ENCODE measurements at regions not wholly inside any gene's neighbourhood (a gene's known extent, or its start where the extent isn't known, plus 50 kb on each side); places are given as distances from the start of the nearest gene placed in this dataset.

DNA sequence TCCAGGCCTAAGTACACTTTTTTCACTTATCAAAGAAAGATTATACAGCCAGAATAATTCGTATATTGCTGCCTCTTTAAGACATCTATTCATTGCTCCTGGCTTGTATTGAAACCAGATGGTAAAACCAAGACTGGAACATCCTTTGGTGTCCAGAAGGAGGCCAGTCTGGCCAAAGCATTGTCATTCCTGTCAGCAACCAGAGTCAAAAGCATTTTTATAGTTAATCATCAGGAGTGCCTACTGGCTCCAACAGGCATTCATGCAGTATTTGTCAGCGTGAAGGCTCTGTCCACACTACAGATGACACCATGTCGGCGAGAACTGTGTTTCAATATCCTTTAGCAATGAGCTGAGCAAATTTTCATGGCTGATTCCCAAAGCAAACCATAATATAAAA, 118.0 kb upstream of the G2E3 start:
- no peaks in the 10 kb centered on the region for H4K20me1 ChIP-seq (ENCODE audit: control insufficient read depth, extremely low read depth, insufficient read depth, low read length)
- no peak overlapping the region for H2AFZ ChIP-seq (ENCODE audit: low read length)
- no peak overlapping the region for H3K4me2 ChIP-seq (ENCODE audit: extremely low read depth, insufficient read depth, low read length)
- no peaks in the 10 kb centered on the region for H3K4me1 ChIP-seq (ENCODE audit: control insufficient read depth, extremely low read depth, insufficient read depth, low read length)
- peaks cover 2% of the 10 kb centered on the region for H3K27me3 ChIP-seq (ENCODE audit: control insufficient read depth, insufficient read depth, low read length)
- H3K9me3 ChIP-seq (ENCODE audit: control insufficient read depth, insufficient read depth, low read depth, low read length), result no peaks in the 10 kb centered on the region
- no peak for DNase-seq (ENCODE audit: low read depth in 2 of 2)
- no peaks in the 10 kb centered on the region for H3K79me2 ChIP-seq (ENCODE audit: control insufficient read depth, insufficient read depth, low read length)
- H3K9ac ChIP-seq (ENCODE audit: insufficient read depth, low read length), result no peak overlapping the region
- no peak for TF ChIP-seq EZH2 (IDR thresholded peaks at IDR 0.05; ENCODE audit: low read length, missing control alignments)
- TF ChIP-seq, protein P1, sequence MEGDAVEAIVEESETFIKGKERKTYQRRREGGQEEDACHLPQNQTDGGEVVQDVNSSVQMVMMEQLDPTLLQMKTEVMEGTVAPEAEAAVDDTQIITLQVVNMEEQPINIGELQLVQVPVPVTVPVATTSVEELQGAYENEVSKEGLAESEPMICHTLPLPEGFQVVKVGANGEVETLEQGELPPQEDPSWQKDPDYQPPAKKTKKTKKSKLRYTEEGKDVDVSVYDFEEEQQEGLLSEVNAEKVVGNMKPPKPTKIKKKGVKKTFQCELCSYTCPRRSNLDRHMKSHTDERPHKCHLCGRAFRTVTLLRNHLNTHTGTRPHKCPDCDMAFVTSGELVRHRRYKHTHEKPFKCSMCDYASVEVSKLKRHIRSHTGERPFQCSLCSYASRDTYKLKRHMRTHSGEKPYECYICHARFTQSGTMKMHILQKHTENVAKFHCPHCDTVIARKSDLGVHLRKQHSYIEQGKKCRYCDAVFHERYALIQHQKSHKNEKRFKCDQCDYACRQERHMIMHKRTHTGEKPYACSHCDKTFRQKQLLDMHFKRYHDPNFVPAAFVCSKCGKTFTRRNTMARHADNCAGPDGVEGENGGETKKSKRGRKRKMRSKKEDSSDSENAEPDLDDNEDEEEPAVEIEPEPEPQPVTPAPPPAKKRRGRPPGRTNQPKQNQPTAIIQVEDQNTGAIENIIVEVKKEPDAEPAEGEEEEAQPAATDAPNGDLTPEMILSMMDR (conservative IDR thresholded peaks at IDR 0.05 in 1 of 2, IDR thresholded peaks at IDR 0.05 in 1 of 2; ENCODE audit: low read depth in 1 of 2, low read length in 2 of 2), result no peak
- H3K36me3 ChIP-seq (ENCODE audit: control insufficient read depth, insufficient read depth, low read length), result no peaks in the 10 kb centered on the region
- H3K4me3 ChIP-seq (replicated peaks in 1 of 4; ENCODE audit: control extremely low read depth in 1 of 4, insufficient read depth in 1 of 4, low read depth in 3 of 4, low read length in 4 of 4), result no peak overlapping the region
- H3K27ac ChIP-seq (ENCODE audit: insufficient read depth, low read length), result no peak overlapping the region

DNA sequence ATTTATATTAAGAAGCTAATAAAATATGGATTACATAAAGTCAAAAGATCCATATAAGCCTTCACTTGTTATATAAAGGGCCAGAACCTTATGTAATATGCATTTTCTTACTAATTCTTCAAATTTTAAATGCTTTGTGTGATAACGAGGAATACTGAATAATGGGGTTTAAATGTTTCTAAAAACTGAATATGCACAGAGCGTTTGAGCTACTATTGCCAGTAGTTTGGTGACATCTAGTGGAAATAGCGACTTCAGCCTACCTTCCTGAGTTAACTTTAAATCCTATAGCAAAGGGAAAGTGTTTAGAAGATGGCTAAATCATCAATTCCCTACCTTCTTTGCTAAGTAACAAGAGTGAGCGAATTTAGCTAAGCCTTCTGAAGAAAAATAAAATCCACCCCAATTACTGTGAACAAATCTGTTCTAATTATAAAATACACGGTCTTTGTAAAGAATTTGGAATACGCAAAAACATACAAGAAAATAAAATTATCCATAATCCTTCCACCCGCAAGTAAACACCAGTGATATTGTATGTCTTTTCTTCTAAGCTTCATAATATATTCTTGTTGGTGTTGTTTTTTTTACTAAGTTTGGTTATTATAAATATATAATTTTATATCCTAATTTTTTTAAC, 115.5 kb upstream of the G2E3 start:
- H3K79me2 ChIP-seq (ENCODE audit: control insufficient read depth, insufficient read depth, low read length), result no peaks in the 10 kb centered on the region
- no peak overlapping the region for H3K27ac ChIP-seq (ENCODE audit: insufficient read depth, low read length)
- no peaks in the 10 kb centered on the region for H3K9me3 ChIP-seq (ENCODE audit: control insufficient read depth, insufficient read depth, low read depth, low read length)
- TF ChIP-seq EZH2 (IDR thresholded peaks at IDR 0.05; ENCODE audit: low read length, missing control alignments), result no peak
- TF ChIP-seq, protein P1 (conservative IDR thresholded peaks at IDR 0.05 in 1 of 2, IDR thresholded peaks at IDR 0.05 in 1 of 2; ENCODE audit: low read depth in 1 of 2, low read length in 2 of 2), result peak; percentile 53 to 65
- no peak overlapping the region for H3K4me2 ChIP-seq (ENCODE audit: extremely low read depth, insufficient read depth, low read length)
- H3K27me3 ChIP-seq (ENCODE audit: control insufficient read depth, insufficient read depth, low read length), result peaks cover 2% of the 10 kb centered on the region
- H3K36me3 ChIP-seq (ENCODE audit: control insufficient read depth, insufficient read depth, low read length), result no peaks in the 10 kb centered on the region
- H3K4me1 ChIP-seq (ENCODE audit: control insufficient read depth, extremely low read depth, insufficient read depth, low read length), result no peaks in the 10 kb centered on the region
- H3K4me3 ChIP-seq (replicated peaks in 1 of 4; ENCODE audit: control extremely low read depth in 1 of 4, insufficient read depth in 1 of 4, low read depth in 3 of 4, low read length in 4 of 4), result no peak overlapping the region
- H3K9ac ChIP-seq (ENCODE audit: insufficient read depth, low read length), result no peak overlapping the region
- no peaks in the 10 kb centered on the region for H4K20me1 ChIP-seq (ENCODE audit: control insufficient read depth, extremely low read depth, insufficient read depth, low read length)
- H2AFZ ChIP-seq (ENCODE audit: low read length), result no peak overlapping the region
- DNase-seq (ENCODE audit: low read depth in 2 of 2), result peak; percentile 32 to 66

DNA sequence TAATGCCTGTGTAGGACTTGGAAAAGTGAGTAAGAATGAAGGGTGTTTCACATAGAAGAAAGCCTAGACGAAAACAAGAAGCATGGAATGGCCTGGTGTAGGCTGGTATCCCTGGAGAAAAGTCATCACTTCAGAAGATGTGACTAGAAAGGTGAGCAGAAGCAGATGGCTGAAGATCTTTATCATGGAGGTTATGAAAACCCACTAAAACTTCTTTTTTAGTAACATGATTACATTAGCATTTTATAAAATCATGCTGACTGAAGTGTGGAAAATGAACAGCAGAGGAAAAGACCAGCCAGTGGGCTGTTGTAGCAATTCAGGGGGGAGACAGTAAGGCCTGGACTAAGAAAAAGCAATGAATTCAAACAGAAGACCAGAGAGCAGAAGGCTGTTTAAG, 114.5 kb upstream of the G2E3 start:
- H3K4me1 ChIP-seq (ENCODE audit: control insufficient read depth, extremely low read depth, insufficient read depth, low read length), result no peaks in the 10 kb centered on the region
- H3K4me3 ChIP-seq (replicated peaks in 1 of 4; ENCODE audit: control extremely low read depth in 1 of 4, insufficient read depth in 1 of 4, low read depth in 3 of 4, low read length in 4 of 4), result no peak overlapping the region
- no peak for DNase-seq (ENCODE audit: low read depth in 2 of 2)
- peaks cover 2% of the 10 kb centered on the region for H3K27me3 ChIP-seq (ENCODE audit: control insufficient read depth, insufficient read depth, low read length)
- TF ChIP-seq EZH2 (IDR thresholded peaks at IDR 0.05; ENCODE audit: low read length, missing control alignments), result no peak
- TF ChIP-seq, protein P1 (conservative IDR thresholded peaks at IDR 0.05 in 1 of 2, IDR thresholded peaks at IDR 0.05 in 1 of 2; ENCODE audit: low read depth in 1 of 2, low read length in 2 of 2), result no peak
- H3K9me3 ChIP-seq (ENCODE audit: control insufficient read depth, insufficient read depth, low read depth, low read length), result no peaks in the 10 kb centered on the region
- no peaks in the 10 kb centered on the region for H4K20me1 ChIP-seq (ENCODE audit: control insufficient read depth, extremely low read depth, insufficient read depth, low read length)
- no peak overlapping the region for H2AFZ ChIP-seq (ENCODE audit: low read length)
- H3K9ac ChIP-seq (ENCODE audit: insufficient read depth, low read length), result no peak overlapping the region
- no peaks in the 10 kb centered on the region for H3K79me2 ChIP-seq (ENCODE audit: control insufficient read depth, insufficient read depth, low read length)
- no peaks in the 10 kb centered on the region for H3K36me3 ChIP-seq (ENCODE audit: control insufficient read depth, insufficient read depth, low read length)
- no peak overlapping the region for H3K4me2 ChIP-seq (ENCODE audit: extremely low read depth, insufficient read depth, low read length)
- no peak overlapping the region for H3K27ac ChIP-seq (ENCODE audit: insufficient read depth, low read length)
